Liver (tissue), 8 donors: ENCODE measurements at regions not wholly inside any gene's neighbourhood (a gene's known extent, or its start where the extent isn't known, plus 50 kb on each side); places are given as distances from the start of the nearest gene placed in this dataset.

Experiments used
- DNase-seq: peaks from one replicate; pipeline ENCODE4 v3.0.0-alpha.2; 2017; ENCODE audit warnings: low spot score
- H3K27ac ChIP-seq, 2 donors: one replicate each; pipeline ENCODE4 v1.7.0; 2013; ENCODE audit warnings: inconsistent platforms in 2 of 2, low read length in 2 of 2, control low read depth in 1 of 2, low read depth in 1 of 2, mild to moderate bottlenecking in 1 of 2
- H3K27me3 ChIP-seq, 4 donors: one replicate each; pipeline versions ENCODE4 v1.6.1 to v1.7.0; 2013; ENCODE audit warnings: low read length in 3 of 4, inconsistent platforms in 1 of 4, mild to moderate bottlenecking in 1 of 4, moderate library complexity in 1 of 4; ENCODE audit not compliant: control insufficient read depth in 4 of 4, insufficient read depth in 4 of 4
- H3K36me3 ChIP-seq, 4 donors: one replicate each; pipeline versions ENCODE4 v1.6.1 to v1.7.0; 2013; ENCODE audit warnings: low read length in 3 of 4, mild to moderate bottlenecking in 3 of 4, low read depth in 1 of 4, moderate library complexity in 1 of 4; ENCODE audit not compliant: control insufficient read depth in 4 of 4, insufficient read depth in 3 of 4
- H3K4me1 ChIP-seq, 4 donors: one replicate each; pipeline versions ENCODE4 v1.6.1 to v1.7.0; 2013; ENCODE audit warnings: low read length in 3 of 4, mild to moderate bottlenecking in 3 of 4, moderate library complexity in 1 of 4; ENCODE audit not compliant: control insufficient read depth in 4 of 4, insufficient read depth in 4 of 4
- H3K4me3 ChIP-seq, 3 donors: one replicate each; pipeline versions ENCODE4 v1.6.1 to v1.7.0; 2013; ENCODE audit warnings: low read length in 3 of 3, control low read depth in 1 of 3, low read depth in 1 of 3, mild to moderate bottlenecking in 1 of 3
- H3K9ac ChIP-seq, 2 donors: one replicate each; pipeline ENCODE4 v1.7.0; 2013; ENCODE audit warnings: low read length in 2 of 2, mild to moderate bottlenecking in 2 of 2, moderate library complexity in 2 of 2, control low read depth in 1 of 2, low read depth in 1 of 2
- H3K9me3 ChIP-seq, 4 donors: one replicate each; pipeline versions ENCODE4 v1.6.1 to v1.7.0; 2013; ENCODE audit warnings: low read length in 3 of 4; ENCODE audit not compliant: control insufficient read depth in 4 of 4
- ATF3 ChIP-seq: IDR thresholded peaks from 2 replicates; pipeline ENCODE4 v1.6.1; 2016; ENCODE audit warnings: antibody characterized with exemption
- CTCF ChIP-seq: fragments of 150-350 bp; IDR thresholded peaks from 2 replicates; pipeline ENCODE4 v1.5.1; 2017; ENCODE audit warnings: improper control_type of control experiment, low read depth, low read length; ENCODE audit not compliant: missing input control
- EGR1 ChIP-seq, 2 donors: IDR thresholded peaks; 2 replicates each; pipeline ENCODE4 v1.6.1; 2016 to 2018; ENCODE audit warnings: antibody characterized with exemption in 2 of 2, low read depth in 2 of 2
- FOXA1 ChIP-seq: IDR thresholded peaks from 2 replicates; pipeline ENCODE4 v1.6.1; 2016; ENCODE audit warnings: antibody characterized with exemption
- GABPA ChIP-seq, 2 donors: IDR thresholded peaks in 1 of 2; conservative IDR thresholded peaks in 1 of 2; 2 replicates each; pipeline ENCODE4 v1.6.1; 2016; ENCODE audit warnings: antibody characterized with exemption in 2 of 2, mild to moderate bottlenecking in 1 of 2, moderate library complexity in 1 of 2
- HNF4A ChIP-seq, 2 donors: conservative IDR thresholded peaks; 2 replicates each; pipeline ENCODE4 v1.6.1; 2016; ENCODE audit warnings: antibody characterized with exemption in 2 of 2, mild to moderate bottlenecking in 2 of 2
- MAX ChIP-seq: IDR thresholded peaks from 2 replicates; pipeline ENCODE4 v1.6.1; 2016; ENCODE audit warnings: antibody characterized with exemption
- NR2F2 ChIP-seq: IDR thresholded peaks from 2 replicates; pipeline ENCODE4 v1.6.1; 2016; ENCODE audit warnings: antibody characterized with exemption
- RAD21 ChIP-seq, 2 donors: IDR thresholded peaks; 2 replicates each; pipeline ENCODE4 v1.6.1; 2016; ENCODE audit warnings: antibody characterized with exemption in 2 of 2, mild to moderate bottlenecking in 2 of 2
- SP1 ChIP-seq: IDR thresholded peaks from 2 replicates; pipeline ENCODE4 v1.6.1; 2018; ENCODE audit warnings: antibody characterized with exemption, mild to moderate bottlenecking
- TAF1 ChIP-seq: conservative IDR thresholded peaks from 2 replicates; pipeline ENCODE4 v1.6.1; 2016; ENCODE audit warnings: antibody characterized with exemption, mild to moderate bottlenecking
- YY1 ChIP-seq: IDR thresholded peaks from 2 replicates; pipeline ENCODE4 v1.6.1; 2016; ENCODE audit warnings: antibody characterized with exemption, mild to moderate bottlenecking
- WGBS: extraction: QIAGEN DNeasy Blood & Tissue Kit; methylation state at CpG from one replicate; pipeline ENCODE4 v1.1.7; 2013; 5-methylcytosine and 5-hydroxymethylcytosine counted together
- donor health status: healthy.
- donor health status: healthy.
- donor health status: healthy.
- donor health status: healthy.
- donor health status: healthy.

DNA sequence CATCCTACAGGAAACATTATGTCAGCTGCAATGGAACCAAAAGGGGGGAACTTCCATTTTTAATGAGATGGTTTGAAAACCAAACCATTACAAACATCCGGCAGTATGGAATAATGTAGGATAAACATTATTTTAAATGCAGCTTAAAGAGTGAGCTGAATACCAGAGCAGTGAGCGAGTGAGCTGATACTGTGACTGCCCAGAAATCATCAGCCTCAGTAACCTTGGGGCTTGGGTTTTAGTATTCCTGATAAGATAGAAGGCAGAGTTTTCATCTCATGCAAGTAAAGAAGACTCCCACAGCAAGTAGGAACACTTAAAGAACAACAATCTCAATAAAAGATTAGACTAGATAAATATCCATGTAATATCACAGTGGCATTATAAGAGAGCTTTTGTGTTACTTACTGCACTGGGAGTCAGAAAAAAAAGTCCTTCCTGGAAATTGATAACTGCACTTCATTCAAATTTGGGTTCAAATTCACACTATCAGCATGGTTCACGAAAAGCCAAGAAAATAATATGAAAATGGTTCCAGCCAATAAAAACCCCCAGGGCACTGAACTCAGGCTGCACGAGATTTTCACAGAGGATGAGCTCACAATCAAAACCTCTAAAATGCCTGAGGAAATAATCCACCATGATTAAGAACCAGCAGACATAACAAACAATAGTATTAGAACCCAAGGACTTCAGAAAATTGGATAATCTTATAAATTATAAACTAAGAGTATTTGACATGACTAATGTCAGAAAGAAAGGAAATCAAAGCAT, 115.7 kb downstream of the MTPAP start (continued):
- no peak for TF ChIP-seq NR2F2
- no peak for TF ChIP-seq SP1
- no peak for TF ChIP-seq TAF1
- no peak for TF ChIP-seq MAX
- TF ChIP-seq RAD21 (IDR thresholded peaks at IDR 0.05) = no peak

GRCh38 chr10:30231709-30232108, 117.4 kb downstream of the MTPAP start:
- WGBS = 97% methylated on average over 5 of the region's 5 CpGs
- H3K4me3 ChIP-seq = no peak overlapping the region
- no peaks in the 10 kb centered on the region for H3K4me1 ChIP-seq
- TF ChIP-seq SP1 (no peak), ATF3 (no peak), RAD21 (IDR thresholded peaks at IDR 0.05) (no peak), EGR1 (IDR thresholded peaks at IDR 0.05; ENCODE audit: low read depth in 2 of 2) (no peak), FOXA1 (no peak), YY1 (no peak)
- DNase-seq = no peak
- no peak overlapping the region for H3K27ac ChIP-seq
- H3K9me3 ChIP-seq = no peaks in the 10 kb centered on the region
- H3K9ac ChIP-seq = no peak overlapping the region
- H3K36me3 ChIP-seq = no peaks in the 10 kb centered on the region
- no peaks in the 10 kb centered on the region for H3K27me3 ChIP-seq

GRCh38 chr10:30231071-30231652, 117.9 kb downstream of the MTPAP start:
- Histone ChIP-seq H3K36me3 (no peaks in the 10 kb centered on the region), H3K27ac (no peak overlapping the region), H3K4me3 (no peak overlapping the region), H3K9me3 (no peaks in the 10 kb centered on the region), H3K9ac (no peak overlapping the region), H3K4me1 (no peaks in the 10 kb centered on the region), H3K27me3 (no peaks in the 10 kb centered on the region)
- 71% methylated on average over 8 of the region's 8 CpGs for WGBS
- TF ChIP-seq EGR1 (IDR thresholded peaks at IDR 0.05; ENCODE audit: low read depth in 2 of 2) (no peak), FOXA1 (no peak), SP1 (no peak), GABPA (IDR thresholded peaks at IDR 0.05 in 1 of 2, conservative IDR thresholded peaks at IDR 0.05 in 1 of 2) (no peak)
- DNase-seq = no peak

DNA sequence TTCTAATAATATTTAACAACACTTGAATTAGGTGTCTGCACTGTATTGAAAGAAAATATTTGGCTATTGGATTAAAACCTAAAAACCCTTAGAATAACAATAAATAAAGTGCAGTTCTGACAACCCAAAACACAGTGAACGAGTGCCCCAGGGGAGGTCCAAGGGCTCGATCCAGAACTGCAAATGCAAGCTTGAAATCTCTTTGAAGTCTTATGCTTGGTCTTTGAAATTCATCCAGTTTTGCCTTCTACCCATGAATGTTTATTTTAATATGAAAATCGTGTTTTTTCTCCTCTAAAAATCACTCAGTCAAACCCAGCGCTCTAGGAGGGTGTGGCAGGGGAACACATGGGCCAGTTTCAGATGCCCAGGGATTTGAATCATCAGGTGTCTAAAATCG, 119.5 kb downstream of the MTPAP start:
- H3K4me1 ChIP-seq = no peaks in the 10 kb centered on the region
- DNase-seq = no peak
- H3K27me3 ChIP-seq = no peaks in the 10 kb centered on the region
- TF ChIP-seq HNF4A (conservative IDR thresholded peaks at IDR 0.05) = no peak
- TF ChIP-seq TAF1 = no peak
- no peak for TF ChIP-seq NR2F2
- TF ChIP-seq CTCF = no peak
- 82% methylated on average over 5 of the region's 5 CpGs for WGBS
- no peaks in the 10 kb centered on the region for H3K36me3 ChIP-seq
- no peak overlapping the region for H3K4me3 ChIP-seq
- no peaks in the 10 kb centered on the region for H3K9me3 ChIP-seq
- no peak overlapping the region for H3K9ac ChIP-seq
- H3K27ac ChIP-seq = no peak overlapping the region
